ENCODE measurements at regions not wholly inside any gene's neighbourhood (a gene's known extent, or its start where the extent isn't known, plus 50 kb on each side); places are given as distances from the start of the nearest gene placed in this dataset.

DNA sequence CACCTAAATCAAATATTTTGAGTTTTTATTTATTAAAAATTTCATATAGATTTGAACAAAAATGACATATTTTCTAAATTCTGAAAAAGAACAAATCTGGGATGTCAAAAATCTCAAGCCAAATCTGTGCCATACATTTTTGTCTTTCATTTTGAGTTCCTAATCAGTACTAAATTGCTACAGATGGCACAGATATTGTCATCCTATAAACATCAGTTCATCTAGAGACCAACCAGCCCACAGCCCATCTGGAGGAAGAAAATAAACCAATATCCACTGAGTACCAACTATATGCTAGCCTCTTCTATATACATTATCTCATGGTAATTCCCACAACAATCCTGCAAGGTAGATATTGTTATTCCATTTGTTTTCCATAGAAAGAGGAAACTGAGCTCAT is 156.8 kb upstream of the ATP1B1 start:
- FAIRE-seq (no peak), DNase-seq (ENCODE audit: low read depth in 1 of 2, low spot score in 1 of 2) (no peak), ATAC-seq (no peak)
- TF ChIP-seq EHF (CRISPR knock-in tag; IDR thresholded peaks at IDR 0.05) (no peak), CEBPB (IDR thresholded peaks at IDR 0.05) (no peak), RNF2 (IDR thresholded peaks at IDR 0.05; ENCODE audit: borderline replicate concordance, low read depth) (no peak), NR3C1 (IDR thresholded peaks at IDR 0.05) (no peak), JUN (IDR thresholded peaks at IDR 0.05) (no peak), HEYL (CRISPR knock-in tag; IDR thresholded peaks at IDR 0.05) (no peak), HOXA7 (CRISPR knock-in tag; IDR thresholded peaks at IDR 0.05) (no peak), CBX2 (IDR thresholded peaks at IDR 0.05; ENCODE audit: borderline replicate concordance, low read depth) (no peak), FOSB (CRISPR knock-in tag; IDR thresholded peaks at IDR 0.05) (no peak), CHD4 (IDR thresholded peaks at IDR 0.05; ENCODE audit: borderline replicate concordance) (no peak), POLR2AphosphoS2 (conservative IDR thresholded peaks at IDR 0.05; ENCODE audit: low read length) (no peak), ESRRA (IDR thresholded peaks at IDR 0.05; ENCODE audit: borderline replicate concordance, low read length) (no peak), RCOR1 (IDR thresholded peaks at IDR 0.05; ENCODE audit: low read depth, low read length) (no peak)
- TF ChIP-seq, protein P1, sequence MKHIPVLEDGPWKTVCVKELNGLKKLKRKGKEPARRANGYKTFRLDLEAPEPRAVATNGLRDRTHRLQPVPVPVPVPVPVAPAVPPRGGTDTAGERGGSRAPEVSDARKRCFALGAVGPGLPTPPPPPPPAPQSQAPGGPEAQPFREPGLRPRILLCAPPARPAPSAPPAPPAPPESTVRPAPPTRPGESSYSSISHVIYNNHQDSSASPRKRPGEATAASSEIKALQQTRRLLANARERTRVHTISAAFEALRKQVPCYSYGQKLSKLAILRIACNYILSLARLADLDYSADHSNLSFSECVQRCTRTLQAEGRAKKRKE (CRISPR knock-in tag; IDR thresholded peaks at IDR 0.05; ENCODE audit: low read depth): no peak
- TF ChIP-seq, protein P2, sequence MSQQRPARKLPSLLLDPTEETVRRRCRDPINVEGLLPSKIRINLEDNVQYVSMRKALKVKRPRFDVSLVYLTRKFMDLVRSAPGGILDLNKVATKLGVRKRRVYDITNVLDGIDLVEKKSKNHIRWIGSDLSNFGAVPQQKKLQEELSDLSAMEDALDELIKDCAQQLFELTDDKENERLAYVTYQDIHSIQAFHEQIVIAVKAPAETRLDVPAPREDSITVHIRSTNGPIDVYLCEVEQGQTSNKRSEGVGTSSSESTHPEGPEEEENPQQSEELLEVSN (IDR thresholded peaks at IDR 0.05; ENCODE audit: borderline replicate concordance, low read depth): no peak
- ChIA-PET CTCF (no interaction called here), POLR2A (no interaction called here)
- no peak overlapping the region for H3K27ac ChIP-seq
- H3K9me3 ChIP-seq: no peaks in the 10 kb centered on the region
- H3K4me3 ChIP-seq: no peak overlapping the region
- no peak overlapping the region for H3K4me2 ChIP-seq
- H3K4me1 ChIP-seq: no peaks in the 10 kb centered on the region

DNA sequence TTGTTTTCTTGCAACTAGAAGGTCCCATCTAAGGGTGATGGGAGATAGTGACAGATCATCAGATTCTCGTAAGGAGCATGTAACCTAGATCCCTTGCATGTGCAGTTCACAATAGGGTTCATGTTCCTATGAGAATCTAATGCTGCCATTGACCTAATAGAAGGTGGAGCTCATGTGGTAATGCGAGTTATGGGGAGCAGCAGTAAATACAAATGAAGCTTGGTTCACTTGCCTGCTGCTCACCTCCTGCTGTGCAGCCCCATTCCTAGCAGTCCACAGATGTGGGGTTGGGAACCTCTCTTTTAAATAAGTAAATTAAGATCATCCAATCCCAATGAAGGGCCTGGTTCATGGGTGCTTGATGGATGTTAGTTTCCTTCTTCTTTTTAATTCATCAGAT is 148.7 kb upstream of the ATP1B1 start:
- TF ChIP-seq, protein P3, sequence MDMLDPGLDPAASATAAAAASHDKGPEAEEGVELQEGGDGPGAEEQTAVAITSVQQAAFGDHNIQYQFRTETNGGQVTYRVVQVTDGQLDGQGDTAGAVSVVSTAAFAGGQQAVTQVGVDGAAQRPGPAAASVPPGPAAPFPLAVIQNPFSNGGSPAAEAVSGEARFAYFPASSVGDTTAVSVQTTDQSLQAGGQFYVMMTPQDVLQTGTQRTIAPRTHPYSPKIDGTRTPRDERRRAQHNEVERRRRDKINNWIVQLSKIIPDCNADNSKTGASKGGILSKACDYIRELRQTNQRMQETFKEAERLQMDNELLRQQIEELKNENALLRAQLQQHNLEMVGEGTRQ (IDR thresholded peaks at IDR 0.05): no peak
- TF ChIP-seq ZSCAN20 (CRISPR knock-in tag; IDR thresholded peaks at IDR 0.05): no peak
- no peak for TF ChIP-seq RNF2 (IDR thresholded peaks at IDR 0.05; ENCODE audit: borderline replicate concordance, low read depth)
- TF ChIP-seq, protein P4, sequence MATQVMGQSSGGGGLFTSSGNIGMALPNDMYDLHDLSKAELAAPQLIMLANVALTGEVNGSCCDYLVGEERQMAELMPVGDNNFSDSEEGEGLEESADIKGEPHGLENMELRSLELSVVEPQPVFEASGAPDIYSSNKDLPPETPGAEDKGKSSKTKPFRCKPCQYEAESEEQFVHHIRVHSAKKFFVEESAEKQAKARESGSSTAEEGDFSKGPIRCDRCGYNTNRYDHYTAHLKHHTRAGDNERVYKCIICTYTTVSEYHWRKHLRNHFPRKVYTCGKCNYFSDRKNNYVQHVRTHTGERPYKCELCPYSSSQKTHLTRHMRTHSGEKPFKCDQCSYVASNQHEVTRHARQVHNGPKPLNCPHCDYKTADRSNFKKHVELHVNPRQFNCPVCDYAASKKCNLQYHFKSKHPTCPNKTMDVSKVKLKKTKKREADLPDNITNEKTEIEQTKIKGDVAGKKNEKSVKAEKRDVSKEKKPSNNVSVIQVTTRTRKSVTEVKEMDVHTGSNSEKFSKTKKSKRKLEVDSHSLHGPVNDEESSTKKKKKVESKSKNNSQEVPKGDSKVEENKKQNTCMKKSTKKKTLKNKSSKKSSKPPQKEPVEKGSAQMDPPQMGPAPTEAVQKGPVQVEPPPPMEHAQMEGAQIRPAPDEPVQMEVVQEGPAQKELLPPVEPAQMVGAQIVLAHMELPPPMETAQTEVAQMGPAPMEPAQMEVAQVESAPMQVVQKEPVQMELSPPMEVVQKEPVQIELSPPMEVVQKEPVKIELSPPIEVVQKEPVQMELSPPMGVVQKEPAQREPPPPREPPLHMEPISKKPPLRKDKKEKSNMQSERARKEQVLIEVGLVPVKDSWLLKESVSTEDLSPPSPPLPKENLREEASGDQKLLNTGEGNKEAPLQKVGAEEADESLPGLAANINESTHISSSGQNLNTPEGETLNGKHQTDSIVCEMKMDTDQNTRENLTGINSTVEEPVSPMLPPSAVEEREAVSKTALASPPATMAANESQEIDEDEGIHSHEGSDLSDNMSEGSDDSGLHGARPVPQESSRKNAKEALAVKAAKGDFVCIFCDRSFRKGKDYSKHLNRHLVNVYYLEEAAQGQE (IDR thresholded peaks at IDR 0.05): no peak
- TF ChIP-seq, protein P5, sequence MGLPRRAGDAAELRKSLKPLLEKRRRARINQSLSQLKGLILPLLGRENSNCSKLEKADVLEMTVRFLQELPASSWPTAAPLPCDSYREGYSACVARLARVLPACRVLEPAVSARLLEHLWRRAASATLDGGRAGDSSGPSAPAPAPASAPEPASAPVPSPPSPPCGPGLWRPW (IDR thresholded peaks at IDR 0.05): no peak
- no peak for TF ChIP-seq NFE2L2 (conservative IDR thresholded peaks at IDR 0.05; ENCODE audit: low read length)
- TF ChIP-seq FOSB (CRISPR knock-in tag; IDR thresholded peaks at IDR 0.05): no peak
- no peak for TF ChIP-seq EHF (CRISPR knock-in tag; IDR thresholded peaks at IDR 0.05)
- no peak for TF ChIP-seq ZNF302 (CRISPR knock-in tag; IDR thresholded peaks at IDR 0.05)
- no peak for TF ChIP-seq POLR2A (IDR thresholded peaks at IDR 0.05; ENCODE audit: low read length)
- TF ChIP-seq, protein P2 (IDR thresholded peaks at IDR 0.05; ENCODE audit: borderline replicate concordance, low read depth): no peak
- TF ChIP-seq SREBF2 (IDR thresholded peaks at IDR 0.05): no peak
- TF ChIP-seq EHMT2 (IDR thresholded peaks at IDR 0.05; ENCODE audit: low read depth): no peak
- TF ChIP-seq CHD2 (IDR thresholded peaks at IDR 0.05; ENCODE audit: low read length, partially characterized antibody): no peak
- no peak for TF ChIP-seq ESRRA (IDR thresholded peaks at IDR 0.05; ENCODE audit: borderline replicate concordance, low read length)
- TF ChIP-seq TP53 (CRISPR knock-in tag; IDR thresholded peaks at IDR 0.05): no peak
- DNase-seq (ENCODE audit: low read depth in 1 of 2, low spot score in 1 of 2) (no peak), FAIRE-seq (no peak), ATAC-seq (no peak)
- 66% methylated on average over 2 of the region's 2 CpGs for WGBS (ENCODE audit: missing lambda C conversion rate)
- no peak overlapping the region for H3K27ac ChIP-seq
- no peak overlapping the region for H3K4me2 ChIP-seq
- no peak overlapping the region for H3K4me3 ChIP-seq
- no peaks in the 10 kb centered on the region for H3K9me3 ChIP-seq
- no peaks in the 10 kb centered on the region for H3K4me1 ChIP-seq
- ChIA-PET CTCF (no interaction called here), POLR2A (no interaction called here)
